Endothelial cell of umbilical vein (primary cell): ENCODE measurements at regions not wholly inside any gene's neighbourhood (a gene's known extent, or its start where the extent isn't known, plus 50 kb on each side); places are given as distances from the start of the nearest gene placed in this dataset.

Experiments used
- BruUV-seq: library from RNA; stranded (reverse); fragments of 400-500 nt; replicated peaks from 2 replicates; lab custom pipeline; 2021; lab: Mats Ljungman, UMichigan
- CTCF ChIA-PET: fragments of 300-600, 350-600 bp; sonication (Branson Sonifier 250); formaldehyde crosslinking; loops from one replicate; lab custom pipeline; 2021; ENCODE audit warnings: antibody characterized with exemption, inconsistent platforms; lab: Charles Lee
- POLR2A ChIA-PET: fragments of 300-600, 350-600 bp; sonication (Branson Sonifier 250); formaldehyde crosslinking; loops from one replicate; lab custom pipeline; 2021; ENCODE audit warnings: antibody characterized with exemption, inconsistent platforms; lab: Charles Lee
- DNase-seq: peaks from one replicate; pipeline ENCODE4 v3.0.0-alpha.2; 2011; ENCODE audit warnings: low read depth, low spot score
- FAIRE-seq: peaks from 2 replicates; lab custom pipeline; 2011; peaks lifted over from hg19 to GRCh38; lab: Jason Lieb, UNC
- H2AFZ ChIP-seq: 2 replicates; pipeline ENCODE4 v1.6.0; 2012; ENCODE audit warnings: low read depth, low read length, control low read depth, inconsistent platforms
- H3K27ac ChIP-seq: 2 replicates; pipeline ENCODE4 v1.5.1; 2011; ENCODE audit warnings: low read depth, mild to moderate bottlenecking, control low read depth, low read length, moderate library complexity; ENCODE audit not compliant: insufficient read depth
- H3K27me3 ChIP-seq, 2 experiments: 2 replicates each; pipeline versions ENCODE4 v1.6.0 to v1.6.1; 2011; ENCODE audit warnings: low read length in 2 of 2, mixed read lengths in 1 of 2; ENCODE audit not compliant: control insufficient read depth in 2 of 2, insufficient read depth in 2 of 2
- H3K36me3 ChIP-seq, 2 experiments: 2 replicates in 1 of 2; 3 replicates in 1 of 2; pipeline ENCODE4 v1.5.1; 2011; ENCODE audit warnings: low read length in 2 of 2, mild to moderate bottlenecking in 1 of 2, moderate library complexity in 1 of 2; ENCODE audit not compliant: control insufficient read depth in 2 of 2, insufficient read depth in 2 of 2; ENCODE audit errors: extremely low read depth in 1 of 2
- H3K4me1 ChIP-seq: 3 replicates; pipeline ENCODE4 v1.5.1; 2011; ENCODE audit warnings: mild to moderate bottlenecking, low read length; ENCODE audit not compliant: control insufficient read depth, insufficient read depth; ENCODE audit errors: extremely low read depth
- H3K4me2 ChIP-seq: 2 replicates; pipeline ENCODE4 v1.6.1; 2011; ENCODE audit warnings: low read length, control low read depth, mixed read lengths; ENCODE audit not compliant: insufficient read depth
- H3K4me3 ChIP-seq, 3 experiments: fragments of 200-600 bp in 1 of 3; sonication (generic), shearing (Covaris generic) in 1 of 3; replicated peaks in 1 of 3; 2 replicates each; pipeline ENCODE4 v1.5.1; 2011 to 2016; ENCODE audit warnings: control low read depth in 3 of 3, low read length in 3 of 3, mild to moderate bottlenecking in 2 of 3, inconsistent platforms in 1 of 3, low read depth in 1 of 3, moderate library complexity in 1 of 3; ENCODE audit not compliant: insufficient read depth in 1 of 3
- H3K79me2 ChIP-seq: 2 replicates; pipeline ENCODE4 v1.6.0; 2012; ENCODE audit warnings: low read length, inconsistent platforms; ENCODE audit not compliant: control insufficient read depth, insufficient read depth
- H3K9ac ChIP-seq: replicated peaks from 2 replicates; pipeline ENCODE3; 2011; ENCODE audit warnings: low read length, control low read depth; ENCODE audit not compliant: insufficient read depth; ENCODE audit errors: extremely low read depth
- H3K9me1 ChIP-seq: replicated peaks from 3 replicates; pipeline ENCODE4 v1.6.0; 2011; ENCODE audit warnings: mild to moderate bottlenecking, low read length; ENCODE audit not compliant: control insufficient read depth, insufficient read depth; ENCODE audit errors: extremely low read depth
- H3K9me3 ChIP-seq: replicated peaks from 2 replicates; pipeline ENCODE4 v1.5.1; 2012; ENCODE audit warnings: low read length, inconsistent platforms; ENCODE audit not compliant: control insufficient read depth, insufficient read depth
- H4K20me1 ChIP-seq: replicated peaks from 2 replicates; pipeline ENCODE3; 2011; ENCODE audit warnings: mild to moderate bottlenecking, low read length; ENCODE audit not compliant: control insufficient read depth, insufficient read depth; ENCODE audit errors: extremely low read depth
- CTCF ChIP-seq, 2 donors: IDR thresholded peaks; 1 replicate in 1 of 2; 2 replicates in 1 of 2; pipeline ENCODE4 v1.5.1; 2011; ENCODE audit warnings: low read length in 2 of 2, mild to moderate bottlenecking in 2 of 2, moderate library complexity in 2 of 2, control low read depth in 1 of 2, inconsistent platforms in 1 of 2, low read depth in 1 of 2; ENCODE audit not compliant: insufficient read depth in 1 of 2; ENCODE audit errors: extremely low read depth in 1 of 2
- EZH2 ChIP-seq: IDR thresholded peaks from 2 replicates; pipeline ENCODE4 v1.6.1; 2012; ENCODE audit warnings: borderline replicate concordance, low read depth, mild to moderate bottlenecking, moderate library complexity, low read length, inconsistent platforms; ENCODE audit not compliant: severe bottlenecking
- FOS ChIP-seq: IDR thresholded peaks from 2 replicates; pipeline ENCODE4 v1.6.1; 2011; ENCODE audit warnings: mild to moderate bottlenecking, low read length, moderate library complexity, borderline replicate concordance; ENCODE audit not compliant: insufficient read depth
- JUN ChIP-seq: IDR thresholded peaks from 2 replicates; pipeline ENCODE4 v1.6.1; 2011; ENCODE audit warnings: borderline replicate concordance, low read depth; ENCODE audit not compliant: insufficient read length, insufficient read depth
- MYC ChIP-seq: IDR thresholded peaks from one replicate; pipeline ENCODE4 v1.6.1; 2011; ENCODE audit warnings: mild to moderate bottlenecking, low read depth, low read length
- POLR2A ChIP-seq: IDR thresholded peaks from 2 replicates; pipeline ENCODE4 v1.6.1; 2012; ENCODE audit warnings: low read depth, mild to moderate bottlenecking, control low read depth, low read length
- dilution Hi-C: fragments of 300-500 bp; cut with MboI; formaldehyde crosslinking; loops from one replicate; pipeline ENCODE4 v1.15.0; 2019; ENCODE audit warnings: low sequenced_read_pairs; ENCODE audit not compliant: extremely low pct_ligation_motif_present
- intact Hi-C: fragments of 100-400 bp; cut with micrococcal nuclease; formaldehyde crosslinking; loops from one replicate; pipeline ENCODE4 v1.10.0; 2022

GRCh38 chr3:147507638-147508286 lies 98.6 kb downstream of the ZIC1 start:
- POLR2A ChIA-PET: no interaction called here

More at GRCh38 chr3:147507638-147508286, 98.6 kb downstream of the ZIC1 start:
- no peaks in the 10 kb centered on the region for H4K20me1 ChIP-seq
- H3K9me3 ChIP-seq: no peaks in the 10 kb centered on the region
- no peak overlapping the region for H2AFZ ChIP-seq
- DNase-seq (no peak), FAIRE-seq (no peak)
- no peak overlapping the region for H3K4me2 ChIP-seq
- TF ChIP-seq POLR2A: no peak
- TF ChIP-seq FOS: no peak
- no peak for TF ChIP-seq CTCF (IDR thresholded peaks at IDR 0.05; ENCODE audit: extremely low read depth in 1 of 2, insufficient read depth in 1 of 2, low read depth in 1 of 2, low read length in 2 of 2)
- TF ChIP-seq EZH2: no peak
- TF ChIP-seq MYC: no peak
- TF ChIP-seq JUN: no peak
- no peaks in the 10 kb centered on the region for H3K4me1 ChIP-seq
- CTCF ChIA-PET: interaction anchor here (0.9 to 1.5 kb wide), 3 partner anchors 15 to 109 kb away, joined by 3 to 4 read pairs (median 4); no protein-coding TSS in a partner anchor
- intact Hi-C loops: no loop called here
- H3K9ac ChIP-seq: no peak overlapping the region
- H3K36me3 ChIP-seq: no peaks in the 10 kb centered on the region
- BruUV-seq: no TSS peak
- H3K4me3 ChIP-seq: no peak overlapping the region
- no peaks in the 10 kb centered on the region for H3K27me3 ChIP-seq
- H3K79me2 ChIP-seq: no peaks in the 10 kb centered on the region
- H3K27ac ChIP-seq: no peak overlapping the region
- no peaks in the 10 kb centered on the region for H3K9me1 ChIP-seq
- dilution Hi-C loops: no loop called here
